ENCODE measurements at regions not wholly inside any gene's neighbourhood (a gene's known extent, or its start where the extent isn't known, plus 50 kb on each side); places are given as distances from the start of the nearest gene placed in this dataset.

DNA sequence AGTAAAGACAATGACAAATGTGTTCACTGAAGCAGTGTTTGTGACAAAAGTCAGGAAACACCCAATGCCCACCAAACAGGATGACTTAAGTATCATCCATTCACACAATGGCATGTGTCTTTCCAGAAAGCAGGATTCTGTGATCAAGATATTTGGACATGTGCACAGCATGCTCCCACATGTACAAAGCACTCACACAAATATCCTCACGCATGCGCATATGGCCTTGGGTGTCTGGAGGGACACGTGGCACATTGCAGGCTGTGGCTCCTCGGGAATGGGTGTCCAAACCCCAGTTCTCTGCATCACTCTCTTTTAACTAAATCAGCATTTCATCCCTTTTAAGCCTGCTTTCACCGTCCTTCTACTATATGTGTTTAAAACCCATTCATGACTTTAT lies 130.5 kb downstream of the KLF13 start (continued):
- TF ChIP-seq USF2 (IDR thresholded peaks at IDR 0.05): 0 out of 2 replicates have a peak, but pooled peaks have one; percentile 4
- TF ChIP-seq BHLHE40 (IDR thresholded peaks at IDR 0.05; ENCODE audit: low read depth, low read length): no peak
- TF ChIP-seq CHD2 (IDR thresholded peaks at IDR 0.05; ENCODE audit: low read length, partially characterized antibody): no peak
- no peak for TF ChIP-seq NR3C1 (IDR thresholded peaks at IDR 0.05)
- TF ChIP-seq EP300 (IDR thresholded peaks at IDR 0.05): no peak
- TF ChIP-seq ZNF302 (CRISPR knock-in tag; IDR thresholded peaks at IDR 0.05): no peak
- TF ChIP-seq JUNB (IDR thresholded peaks at IDR 0.05): no peak
- TF ChIP-seq, protein P1, sequence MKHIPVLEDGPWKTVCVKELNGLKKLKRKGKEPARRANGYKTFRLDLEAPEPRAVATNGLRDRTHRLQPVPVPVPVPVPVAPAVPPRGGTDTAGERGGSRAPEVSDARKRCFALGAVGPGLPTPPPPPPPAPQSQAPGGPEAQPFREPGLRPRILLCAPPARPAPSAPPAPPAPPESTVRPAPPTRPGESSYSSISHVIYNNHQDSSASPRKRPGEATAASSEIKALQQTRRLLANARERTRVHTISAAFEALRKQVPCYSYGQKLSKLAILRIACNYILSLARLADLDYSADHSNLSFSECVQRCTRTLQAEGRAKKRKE (CRISPR knock-in tag; IDR thresholded peaks at IDR 0.05; ENCODE audit: low read depth): peak; percentile 13; the same call in 1 of the 2 replicates
- TF ChIP-seq CTCF (IDR thresholded peaks at IDR 0.05): no peak
- no peak for TF ChIP-seq RCOR1 (IDR thresholded peaks at IDR 0.05; ENCODE audit: low read depth, low read length)
- TF ChIP-seq FOXS1 (CRISPR knock-in tag; IDR thresholded peaks at IDR 0.05): no peak
- TF ChIP-seq GATA3 (IDR thresholded peaks at IDR 0.05; ENCODE audit: borderline replicate concordance): 0 out of 2 replicates have a peak, but pooled peaks have one; percentile 23
- TF ChIP-seq NFE2L2 (conservative IDR thresholded peaks at IDR 0.05; ENCODE audit: low read length): no peak
- no peak for TF ChIP-seq PHF8 (IDR thresholded peaks at IDR 0.05; ENCODE audit: borderline replicate concordance, low read depth)
- no peak for TF ChIP-seq EHMT2 (IDR thresholded peaks at IDR 0.05; ENCODE audit: low read depth)
- no peak for TF ChIP-seq BCL3 (IDR thresholded peaks at IDR 0.05)
- no peak for TF ChIP-seq HOXB5 (CRISPR knock-in tag; IDR thresholded peaks at IDR 0.05)
- no peak for TF ChIP-seq RAD21 (conservative IDR thresholded peaks at IDR 0.05 in 1 of 2, IDR thresholded peaks at IDR 0.05 in 1 of 2)
- TF ChIP-seq HOXA7 (CRISPR knock-in tag; IDR thresholded peaks at IDR 0.05): no peak
- TF ChIP-seq ZSCAN20 (CRISPR knock-in tag; IDR thresholded peaks at IDR 0.05): no peak
- TF ChIP-seq, protein P2, sequence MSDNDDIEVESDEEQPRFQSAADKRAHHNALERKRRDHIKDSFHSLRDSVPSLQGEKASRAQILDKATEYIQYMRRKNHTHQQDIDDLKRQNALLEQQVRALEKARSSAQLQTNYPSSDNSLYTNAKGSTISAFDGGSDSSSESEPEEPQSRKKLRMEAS (IDR thresholded peaks at IDR 0.05): peak; percentile 74
- TF ChIP-seq NPAS2 (CRISPR knock-in tag; IDR thresholded peaks at IDR 0.05; ENCODE audit: borderline replicate concordance): no peak
- TF ChIP-seq CBX2 (IDR thresholded peaks at IDR 0.05; ENCODE audit: borderline replicate concordance, low read depth): no peak
- TF ChIP-seq CHD4 (IDR thresholded peaks at IDR 0.05; ENCODE audit: borderline replicate concordance): no peak
- no peak for TF ChIP-seq POLR2A (IDR thresholded peaks at IDR 0.05; ENCODE audit: low read length)
- no peak for TF ChIP-seq FOSB (CRISPR knock-in tag; IDR thresholded peaks at IDR 0.05)

Measured in A549 (cell line).